Epithelial cell of proximal tubule (primary cell): ENCODE measurements at regions not wholly inside any gene's neighbourhood (a gene's known extent, or its start where the extent isn't known, plus 50 kb on each side); places are given as distances from the start of the nearest gene placed in this dataset.

ENCODE experiments used
- DNase-seq: peaks from one replicate; pipeline ENCODE4 v3.0.0-alpha.2; 2011; ENCODE audit warnings: low read depth
- H3K4me3 ChIP-seq: 2 replicates; pipeline ENCODE4 v1.5.1; 2011; ENCODE audit warnings: low read depth, mild to moderate bottlenecking, low read length
- TF ChIP-seq, protein P1 (sequence below): conservative IDR thresholded peaks from 2 replicates; pipeline ENCODE4 v1.5.1; 2012; ENCODE audit warnings: low read depth, mild to moderate bottlenecking, low read length

DNA sequence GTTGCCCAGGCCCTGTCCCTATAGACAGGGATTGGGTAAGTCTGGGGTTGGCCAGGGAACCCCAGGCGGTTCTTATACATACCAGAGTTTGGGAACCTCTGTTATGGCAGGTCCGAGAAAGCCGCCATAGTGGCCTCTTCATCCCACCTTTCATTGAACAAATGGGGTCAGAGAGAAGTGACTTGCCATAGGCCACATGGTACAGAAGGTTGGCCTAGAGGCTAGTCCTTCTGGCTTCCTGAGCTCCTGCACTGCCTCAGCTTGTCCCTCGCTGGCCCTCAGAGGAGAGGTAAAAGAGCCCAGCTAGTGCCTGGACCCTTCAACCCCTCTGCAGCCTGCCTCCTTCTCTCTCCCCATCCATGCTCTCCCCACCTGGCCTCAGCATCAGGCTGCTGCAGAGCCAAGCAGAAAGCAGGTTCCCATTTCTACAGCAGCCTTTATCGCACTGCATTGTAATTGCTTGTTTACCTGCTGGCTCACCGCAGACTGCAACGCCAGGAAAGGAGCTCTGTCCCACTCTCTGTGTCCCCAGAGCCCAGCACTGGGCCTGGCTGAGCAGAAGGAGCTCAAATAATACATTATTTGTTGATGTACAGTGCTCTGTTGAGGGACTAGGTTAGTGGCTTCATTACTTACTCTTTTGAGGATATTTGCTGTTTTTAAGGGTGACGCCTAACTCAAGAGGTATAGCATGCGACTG is 103.6 kb downstream of the TRIM29 start:
- no peak overlapping the region for H3K4me3 ChIP-seq
- DNase-seq, result no peak
- TF ChIP-seq, protein P1, sequence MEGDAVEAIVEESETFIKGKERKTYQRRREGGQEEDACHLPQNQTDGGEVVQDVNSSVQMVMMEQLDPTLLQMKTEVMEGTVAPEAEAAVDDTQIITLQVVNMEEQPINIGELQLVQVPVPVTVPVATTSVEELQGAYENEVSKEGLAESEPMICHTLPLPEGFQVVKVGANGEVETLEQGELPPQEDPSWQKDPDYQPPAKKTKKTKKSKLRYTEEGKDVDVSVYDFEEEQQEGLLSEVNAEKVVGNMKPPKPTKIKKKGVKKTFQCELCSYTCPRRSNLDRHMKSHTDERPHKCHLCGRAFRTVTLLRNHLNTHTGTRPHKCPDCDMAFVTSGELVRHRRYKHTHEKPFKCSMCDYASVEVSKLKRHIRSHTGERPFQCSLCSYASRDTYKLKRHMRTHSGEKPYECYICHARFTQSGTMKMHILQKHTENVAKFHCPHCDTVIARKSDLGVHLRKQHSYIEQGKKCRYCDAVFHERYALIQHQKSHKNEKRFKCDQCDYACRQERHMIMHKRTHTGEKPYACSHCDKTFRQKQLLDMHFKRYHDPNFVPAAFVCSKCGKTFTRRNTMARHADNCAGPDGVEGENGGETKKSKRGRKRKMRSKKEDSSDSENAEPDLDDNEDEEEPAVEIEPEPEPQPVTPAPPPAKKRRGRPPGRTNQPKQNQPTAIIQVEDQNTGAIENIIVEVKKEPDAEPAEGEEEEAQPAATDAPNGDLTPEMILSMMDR, result no peak

- no peak for DNase-seq
- no peak overlapping the region for H3K4me3 ChIP-seq
Measured at GRCh38 chr11:120032766-120033390, 105.0 kb downstream of the TRIM29 start.

GRCh38 chr11:120031612-120032600 is 106.0 kb downstream of the TRIM29 start:
- no peak overlapping the region for H3K4me3 ChIP-seq
- TF ChIP-seq, protein P1, result no peak
- no peak for DNase-seq

More at GRCh38 chr11:120032766-120033390, 105.0 kb downstream of the TRIM29 start:
- TF ChIP-seq, protein P1, result no peak

GRCh38 chr11:120031156-120031555 is 106.8 kb downstream of the TRIM29 start:
- H3K4me3 ChIP-seq, result no peak overlapping the region
- TF ChIP-seq, protein P1, result no peak
- DNase-seq, result no peak

GRCh38 chr11:120030411-120030810 is 107.5 kb downstream of the TRIM29 start:
- TF ChIP-seq, protein P1, result no peak
- DNase-seq, result no peak
- no peak overlapping the region for H3K4me3 ChIP-seq

GRCh38 chr11:120029321-120029720 is 108.6 kb downstream of the TRIM29 start:
- TF ChIP-seq, protein P1, result no peak
- H3K4me3 ChIP-seq, result no peak overlapping the region
- no peak for DNase-seq
